Tongue (tissue), 1 donor: ENCODE measurements at regions not wholly inside any gene's neighbourhood (a gene's known extent, or its start where the extent isn't known, plus 50 kb on each side); places are given as distances from the start of the nearest gene placed in this dataset.
A peak's percentile ranks its signal among the peaks of the same experiment; 100 is the strongest.
"Not testable (repeated sequence)": the region's sequence is repeated elsewhere in the genome, so short reads cannot be mapped to it uniquely, and the experiment has no call there.

Experiments used
- DNase-seq: peaks from one replicate; pipeline ENCODE4 v3.0.0-alpha.2; 2015

DNA sequence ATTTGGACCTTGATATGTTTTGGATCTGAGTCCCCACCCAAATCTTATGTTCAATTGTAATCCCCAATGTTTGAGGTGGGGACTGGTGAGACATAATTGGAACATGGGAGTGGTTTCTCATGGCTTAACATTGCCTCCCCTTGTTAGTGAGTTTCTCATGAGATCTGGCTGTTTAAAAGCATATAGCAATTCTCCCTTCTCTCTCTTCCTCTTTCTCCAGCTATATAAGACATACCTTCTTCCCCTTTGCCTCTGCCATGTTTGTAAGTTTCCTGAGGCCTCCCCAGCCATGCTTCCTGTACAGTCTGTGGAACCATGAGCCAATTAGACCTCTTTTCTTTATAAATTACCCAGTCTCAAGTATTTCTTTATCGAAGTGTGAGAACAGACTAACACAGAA is 692.4 kb downstream of the KCNT2 start:
- no peak for DNase-seq

- no peak for DNase-seq
Measured at GRCh38 chr1:195909061-195909460, 699.2 kb downstream of the KCNT2 start.

GRCh38 chr1:195908121-195908520 is 700.1 kb downstream of the KCNT2 start:
- no peak for DNase-seq

GRCh38 chr1:195903203-195903602 is 705.0 kb downstream of the KCNT2 start:
- DNase-seq, result no peak

DNA sequence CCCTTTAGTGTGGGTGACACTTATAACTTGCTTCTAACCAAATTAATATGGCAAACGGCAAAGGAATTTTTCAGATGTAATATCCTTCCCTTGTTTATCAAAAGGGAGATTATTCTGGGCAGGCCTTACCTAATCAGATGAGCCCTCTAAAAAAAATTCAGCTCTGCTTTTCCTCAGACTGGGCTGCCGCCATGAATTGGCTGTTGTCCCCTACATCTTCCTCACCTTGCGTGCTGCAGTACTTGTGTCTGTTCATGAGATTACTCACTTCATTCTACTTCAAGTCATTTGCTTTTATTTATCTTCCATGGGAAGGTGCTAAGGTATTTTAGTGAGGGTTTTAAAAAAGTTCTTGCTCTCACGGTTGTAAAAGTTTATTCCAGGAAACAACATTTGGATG is 705.5 kb downstream of the KCNT2 start:
- DNase-seq, result no peak

GRCh38 chr1:195899762-195900352 is 708.4 kb downstream of the KCNT2 start:
- DNase-seq, result no peak

GRCh38 chr1:195898924-195899323 is 709.3 kb downstream of the KCNT2 start:
- DNase-seq, result no peak

GRCh38 chr1:195898373-195898772 is 709.9 kb downstream of the KCNT2 start:
- DNase-seq, result no peak

GRCh38 chr1:195897076-195897475 is 711.2 kb downstream of the KCNT2 start:
- DNase-seq, result no peak

DNA sequence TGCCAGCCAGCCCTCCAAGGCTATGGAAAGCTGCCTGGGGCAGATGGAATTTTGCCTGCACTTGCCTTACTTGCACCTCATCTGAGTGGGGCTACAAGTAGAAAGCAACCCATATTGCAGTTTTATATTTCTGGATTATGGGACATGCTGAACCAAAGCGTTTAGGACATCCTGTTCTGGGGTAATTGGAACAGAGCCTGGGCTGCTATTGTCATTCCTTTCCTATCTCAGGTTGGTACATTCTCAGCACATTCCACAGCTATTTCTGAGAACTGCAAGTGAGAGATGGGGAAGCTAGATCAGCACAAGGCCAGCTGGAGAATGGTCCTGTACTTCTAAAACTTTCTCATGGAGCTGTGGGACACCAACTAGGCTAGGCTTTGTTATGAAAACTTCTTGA is 713.8 kb downstream of the KCNT2 start:
- no peak for DNase-seq

GRCh38 chr1:195886000-195886399 is 722.2 kb downstream of the KCNT2 start:
- DNase-seq, result no peak

- DNase-seq, result no peak
Measured at GRCh38 chr1:195878478-195878877, 729.8 kb downstream of the KCNT2 start.

GRCh38 chr1:195876792-195877191 is 731.4 kb downstream of the KCNT2 start:
- DNase-seq, result no peak

- DNase-seq, result no peak
Measured at GRCh38 chr1:195872376-195872775, 735.9 kb downstream of the KCNT2 start.

DNA sequence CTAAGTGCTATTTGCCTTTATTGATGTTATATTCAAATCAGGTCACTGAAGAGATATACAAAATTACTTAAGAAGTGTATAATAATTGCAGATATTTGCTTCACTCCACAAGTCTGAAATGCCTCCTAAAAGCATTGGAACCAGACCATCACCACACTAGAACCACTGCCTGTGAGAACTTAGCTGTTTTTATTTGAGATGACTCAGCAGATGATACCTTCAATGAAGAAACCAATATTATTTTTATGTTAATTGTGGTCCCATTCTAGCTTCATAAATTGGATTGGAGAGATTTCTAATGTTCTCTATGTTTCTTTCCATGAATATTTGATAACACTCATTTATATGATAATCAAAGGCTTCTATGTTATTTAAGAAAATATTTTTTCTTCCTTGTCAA is 740.6 kb downstream of the KCNT2 start:
- DNase-seq, result no peak

DNA sequence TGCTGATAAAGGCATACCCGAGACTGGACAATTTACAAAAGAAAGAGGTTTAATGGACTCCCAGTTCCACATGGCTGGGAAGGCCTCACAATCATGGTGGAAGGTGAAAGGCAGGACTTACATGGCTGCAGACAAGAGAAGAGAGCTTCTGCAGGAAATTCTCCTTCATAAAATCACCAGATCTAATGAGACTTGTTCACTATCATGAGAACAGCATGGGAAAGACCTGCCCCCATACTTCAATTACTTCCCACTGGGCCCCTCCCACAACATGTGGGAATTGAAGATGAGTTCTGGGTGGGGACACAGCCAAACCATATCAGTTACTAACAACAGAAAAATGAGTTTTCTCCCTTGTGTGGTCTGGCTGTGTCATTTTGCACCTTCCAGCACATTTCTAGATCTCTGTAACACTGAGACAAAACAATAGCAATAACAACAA is 741.4 kb downstream of the KCNT2 start:
- DNase-seq, result peak; percentile 2

DNA sequence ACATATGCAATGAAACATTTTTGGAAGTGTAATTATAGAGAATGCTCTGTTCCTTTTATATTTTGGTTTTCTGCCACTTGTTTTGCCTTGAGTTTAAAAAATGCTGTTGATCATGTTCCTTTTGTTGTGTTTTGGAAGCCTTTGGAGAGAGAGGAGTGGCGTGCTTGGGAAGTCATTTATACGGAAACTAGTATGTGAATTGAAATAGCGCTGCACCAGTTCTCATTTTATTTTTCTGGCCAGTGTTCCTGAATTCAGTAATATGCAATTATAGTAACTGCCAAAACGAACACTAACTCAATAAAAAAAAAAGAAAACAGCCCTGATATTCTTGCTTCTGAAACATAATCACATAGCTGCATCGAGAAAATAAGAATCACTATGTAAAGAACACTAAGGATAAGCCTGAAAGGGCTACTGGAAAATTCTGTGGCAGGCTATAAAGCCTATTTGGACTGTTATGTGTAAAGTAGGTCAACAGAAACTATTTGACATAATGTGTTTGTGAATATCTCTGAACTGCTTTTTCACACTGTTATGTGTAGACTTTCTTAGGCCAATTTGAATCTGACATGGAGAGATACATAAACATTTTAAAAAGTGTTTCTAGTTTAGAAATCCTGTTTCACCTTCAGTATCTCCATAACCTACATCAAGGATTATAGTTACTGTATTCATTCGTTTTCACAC is 742.0 kb downstream of the KCNT2 start:
- DNase-seq, result peak; percentile 5

DNA sequence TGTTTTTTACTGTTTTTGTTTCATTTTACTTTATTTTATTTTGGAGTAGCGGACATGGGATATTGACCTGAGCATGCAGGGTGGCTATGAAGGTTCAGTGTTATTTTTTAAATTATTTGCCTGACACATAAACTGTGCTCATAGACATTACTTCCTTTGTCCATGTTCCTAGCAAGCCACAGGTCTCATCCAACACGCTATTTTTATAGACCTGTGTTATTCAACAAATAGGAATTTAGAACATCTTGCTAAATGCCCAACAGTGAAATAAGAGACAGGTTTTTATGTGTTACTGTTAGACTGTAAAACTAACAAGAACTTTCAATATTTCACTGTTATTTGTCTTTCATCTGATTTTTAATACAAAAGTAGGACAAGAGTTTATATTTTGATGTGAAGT is 756.4 kb downstream of the KCNT2 start:
- DNase-seq, result no peak

- DNase-seq, result no peak
Measured at GRCh38 chr1:195851016-195851601, 757.1 kb downstream of the KCNT2 start.

DNA sequence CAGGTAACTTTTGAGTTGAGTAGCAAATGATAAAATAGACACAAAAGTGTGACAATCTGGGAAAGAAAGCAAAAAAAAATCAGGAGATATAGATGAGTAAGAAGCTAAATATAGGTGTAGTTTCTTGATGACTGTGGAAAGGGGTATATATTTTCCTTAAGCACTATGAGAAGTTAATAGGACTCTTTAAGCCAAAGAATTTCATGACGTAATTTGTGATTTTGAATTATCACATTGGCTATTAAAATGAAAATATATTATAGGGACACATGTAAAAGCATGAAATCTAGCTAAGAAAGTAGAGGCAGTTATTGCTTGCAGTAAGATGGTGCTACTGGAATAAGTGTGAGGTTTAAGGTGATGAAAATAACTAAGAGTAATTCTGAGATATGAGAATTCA is 759.1 kb downstream of the KCNT2 start:
- DNase-seq, result no peak

DNA sequence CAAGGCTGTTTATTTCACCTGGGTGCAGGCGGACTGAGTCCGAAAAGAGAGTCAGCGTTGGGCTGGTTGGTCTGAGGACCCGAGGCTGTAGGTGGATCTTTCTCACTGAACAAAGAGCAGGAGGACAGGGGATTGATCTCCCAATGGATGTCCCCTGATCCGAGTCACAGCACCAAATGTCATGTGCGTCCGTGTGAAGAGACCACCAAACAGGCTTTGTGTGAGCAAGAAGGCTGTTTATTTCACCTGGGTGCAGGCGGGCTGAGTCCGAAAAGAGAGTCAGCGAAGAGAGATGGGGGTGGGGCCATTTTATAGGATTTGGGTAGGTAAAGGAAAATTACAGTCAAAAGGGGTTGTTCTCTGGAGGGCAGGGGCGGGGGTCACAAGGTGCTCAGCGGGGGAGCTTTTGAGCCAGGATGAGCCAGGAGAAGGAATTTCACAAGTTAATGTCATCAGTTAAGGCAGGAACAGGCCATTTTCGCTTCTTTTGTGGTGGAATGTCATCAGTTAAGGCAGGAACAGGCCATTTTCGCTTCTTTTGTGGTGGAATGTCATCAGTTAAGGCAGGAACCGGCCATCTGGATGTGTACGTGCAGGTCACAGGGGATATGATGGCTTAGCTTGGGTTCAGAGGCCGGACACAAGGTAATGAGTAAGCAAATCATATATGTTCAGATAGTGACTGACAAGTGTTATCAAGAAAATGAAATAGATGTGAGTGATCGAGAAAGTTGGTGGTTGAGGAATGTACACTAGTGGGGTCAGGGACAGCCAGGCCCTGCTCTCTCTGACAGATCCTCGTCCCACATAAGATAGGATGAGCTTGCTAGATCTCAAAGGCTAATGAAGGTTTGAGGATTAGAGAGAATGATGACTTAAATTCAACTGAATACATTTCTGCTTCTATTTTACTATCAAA is 760.0 kb downstream of the KCNT2 start:
- DNase-seq, result not testable (repeated sequence)

GRCh38 chr1:195831789-195832188 is 776.5 kb downstream of the KCNT2 start:
- peak; percentile 10 for DNase-seq

DNA sequence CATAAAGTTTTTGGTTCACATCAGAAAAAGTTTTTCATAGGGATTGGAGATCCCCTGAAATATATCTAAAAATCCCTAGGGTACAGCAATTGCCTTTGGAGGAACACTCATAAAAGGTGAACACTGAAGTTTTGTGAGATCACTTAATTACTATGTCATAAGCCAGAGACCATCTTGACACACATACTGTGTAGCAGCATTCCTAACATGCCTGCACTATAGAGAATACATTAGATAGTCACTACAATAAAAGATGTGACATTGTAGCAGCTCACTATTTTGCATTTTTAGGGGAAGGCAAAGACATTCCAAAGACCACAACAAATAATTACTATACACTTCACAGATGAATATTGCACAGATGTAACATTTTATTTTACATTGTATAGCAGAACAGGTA is 779.9 kb downstream of the KCNT2 start:
- DNase-seq, result no peak
